Dedifferentiated amniotic fluid mesenchymal stem cell (primary cell): ENCODE measurements at regions not wholly inside any gene's neighbourhood (a gene's known extent, or its start where the extent isn't known, plus 50 kb on each side); places are given as distances from the start of the nearest gene placed in this dataset.

Experiments used
- DNase-seq: peaks from one replicate; pipeline ENCODE4 v3.0.0-alpha.2; 2016; ENCODE audit errors: extremely low spot score

DNA sequence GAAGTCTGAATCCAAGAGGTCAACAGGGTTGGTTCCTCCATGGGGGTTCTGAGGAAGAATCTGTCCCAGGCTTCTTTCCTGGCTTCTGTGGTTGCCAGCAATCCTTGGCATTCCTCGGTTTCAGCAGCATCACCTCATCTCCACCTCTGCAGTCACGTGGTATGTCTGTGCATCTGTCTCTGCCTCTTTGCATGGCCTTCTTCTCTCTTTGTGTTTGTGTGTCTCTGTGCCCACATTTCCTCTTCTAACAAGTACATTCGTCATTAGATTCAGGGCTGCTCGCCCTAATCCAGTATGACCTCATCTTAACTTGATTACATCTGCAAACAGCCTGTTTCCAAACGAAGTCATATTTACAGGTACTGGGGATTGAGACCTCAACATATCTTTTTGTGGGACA lies 114.0 kb downstream of the BCOR start:
- no peak for DNase-seq

GRCh38 chrX:39984191-39984956 lies 113.4 kb downstream of the BCOR start:
- DNase-seq: no peak

- no peak for DNase-seq
Observed at GRCh38 chrX:39985071-39985470, 112.7 kb downstream of the BCOR start.

GRCh38 chrX:39985551-39985950 lies 112.2 kb downstream of the BCOR start:
- no peak for DNase-seq

DNA sequence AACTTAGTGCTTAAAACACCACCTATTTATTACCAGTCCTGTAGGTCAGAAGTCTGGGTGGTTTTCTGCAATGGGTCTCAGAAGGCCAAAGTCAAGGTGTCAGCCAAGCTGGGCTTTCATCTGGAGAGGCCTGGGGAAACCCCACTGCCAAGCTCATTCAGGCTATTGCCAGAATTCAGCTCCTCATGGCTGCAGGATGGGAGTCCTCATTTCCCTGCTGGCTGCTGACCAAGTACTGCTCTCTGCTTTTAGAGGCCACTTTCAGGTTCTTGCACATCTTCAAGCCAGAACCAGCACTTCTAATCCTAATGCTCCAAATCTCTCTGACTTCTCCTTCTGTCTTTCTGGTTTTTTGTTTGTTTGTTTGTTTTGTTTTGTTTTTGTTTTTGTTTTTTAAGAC lies 109.3 kb downstream of the BCOR start:
- DNase-seq: no peak

- DNase-seq: no peak
Observed at GRCh38 chrX:39990388-39990787, 107.4 kb downstream of the BCOR start.

GRCh38 chrX:39992300-39992699 lies 105.5 kb downstream of the BCOR start:
- no peak for DNase-seq

- DNase-seq: no peak
Observed at GRCh38 chrX:39995457-39995856, 102.3 kb downstream of the BCOR start.

DNA sequence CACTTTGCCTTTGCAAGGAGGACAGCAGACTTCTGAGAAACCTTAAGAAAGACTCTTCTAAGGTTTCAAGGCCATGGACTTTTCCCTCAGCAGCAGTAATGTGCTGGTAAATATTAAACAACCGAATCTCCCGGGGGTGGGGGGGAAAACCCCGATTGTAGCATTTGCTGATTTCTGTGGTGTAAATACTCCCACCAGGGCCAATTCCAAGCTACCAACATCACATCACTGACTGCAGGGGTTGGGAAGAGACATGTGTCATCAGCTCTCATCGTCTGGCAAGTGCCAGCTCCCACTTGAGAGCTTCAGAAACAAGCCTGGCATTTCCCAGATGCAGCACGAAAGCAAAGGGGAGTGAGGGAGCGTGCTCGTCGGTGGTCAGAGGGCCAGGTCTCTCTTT lies 101.2 kb downstream of the BCOR start:
- DNase-seq: no peak

- DNase-seq: no peak
Observed at GRCh38 chrX:39998636-39999406, 98.9 kb downstream of the BCOR start.
